ENCODE measurements at regions not wholly inside any gene's neighbourhood (a gene's known extent, or its start where the extent isn't known, plus 50 kb on each side); places are given as distances from the start of the nearest gene placed in this dataset.
A peak's percentile ranks its signal among the peaks of the same experiment; 100 is the strongest.

GRCh38 chr4:45578874-45579273 lies 545.0 kb downstream of the GABRG1 start:
- H3K27ac ChIP-seq = no peak overlapping the region
- no peak for TF ChIP-seq CTCF (conservative IDR thresholded peaks at IDR 0.05)
- TF ChIP-seq ZFX (IDR thresholded peaks at IDR 0.05) = no peak

GRCh38 chr4:45576275-45576674 lies 547.6 kb downstream of the GABRG1 start:
- H3K27ac ChIP-seq = no peak overlapping the region
- no peak for TF ChIP-seq ZFX (IDR thresholded peaks at IDR 0.05)
- no peak for TF ChIP-seq CTCF (conservative IDR thresholded peaks at IDR 0.05)

DNA sequence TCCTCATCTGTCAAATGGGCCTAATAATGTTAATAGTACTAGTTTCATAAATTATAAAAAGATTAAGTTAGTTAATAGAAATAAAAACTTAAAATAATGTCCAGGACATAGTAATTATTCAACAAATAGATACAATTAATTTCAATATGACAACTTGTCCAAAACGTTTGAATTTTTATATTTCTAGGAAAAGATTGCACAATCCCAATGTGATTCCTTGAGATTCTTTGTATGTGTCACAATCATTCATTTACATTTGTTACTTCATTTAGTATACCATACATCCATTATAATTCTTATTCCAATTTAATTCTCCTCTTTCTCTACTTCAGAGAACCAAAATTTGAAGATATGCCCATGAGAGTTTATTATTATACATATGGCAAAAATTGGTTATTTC lies 554.2 kb downstream of the GABRG1 start:
- TF ChIP-seq ZFX (IDR thresholded peaks at IDR 0.05) = no peak
- TF ChIP-seq CTCF (conservative IDR thresholded peaks at IDR 0.05) = no peak
- no peak overlapping the region for H3K27ac ChIP-seq

DNA sequence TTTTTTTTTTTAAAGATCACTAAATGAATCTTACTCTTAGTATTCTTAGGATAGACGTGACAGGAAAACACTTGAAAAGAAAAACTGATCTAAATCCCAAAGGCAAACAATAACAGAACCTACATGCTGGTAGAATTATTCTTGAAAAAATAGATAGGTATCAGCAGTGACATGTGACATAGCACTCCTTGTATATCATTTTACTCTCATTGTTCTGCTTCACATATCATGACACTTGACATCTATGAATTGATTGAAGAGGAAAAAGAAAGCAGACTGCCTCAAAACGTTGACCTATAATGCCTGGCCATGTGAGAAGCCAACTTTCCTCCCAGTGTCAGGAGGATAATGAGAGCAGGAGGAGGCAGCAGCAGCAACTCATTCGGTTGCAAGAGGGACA lies 555.2 kb downstream of the GABRG1 start:
- TF ChIP-seq CTCF (conservative IDR thresholded peaks at IDR 0.05) = no peak
- TF ChIP-seq ZFX (IDR thresholded peaks at IDR 0.05) = no peak
- no peak overlapping the region for H3K27ac ChIP-seq

DNA sequence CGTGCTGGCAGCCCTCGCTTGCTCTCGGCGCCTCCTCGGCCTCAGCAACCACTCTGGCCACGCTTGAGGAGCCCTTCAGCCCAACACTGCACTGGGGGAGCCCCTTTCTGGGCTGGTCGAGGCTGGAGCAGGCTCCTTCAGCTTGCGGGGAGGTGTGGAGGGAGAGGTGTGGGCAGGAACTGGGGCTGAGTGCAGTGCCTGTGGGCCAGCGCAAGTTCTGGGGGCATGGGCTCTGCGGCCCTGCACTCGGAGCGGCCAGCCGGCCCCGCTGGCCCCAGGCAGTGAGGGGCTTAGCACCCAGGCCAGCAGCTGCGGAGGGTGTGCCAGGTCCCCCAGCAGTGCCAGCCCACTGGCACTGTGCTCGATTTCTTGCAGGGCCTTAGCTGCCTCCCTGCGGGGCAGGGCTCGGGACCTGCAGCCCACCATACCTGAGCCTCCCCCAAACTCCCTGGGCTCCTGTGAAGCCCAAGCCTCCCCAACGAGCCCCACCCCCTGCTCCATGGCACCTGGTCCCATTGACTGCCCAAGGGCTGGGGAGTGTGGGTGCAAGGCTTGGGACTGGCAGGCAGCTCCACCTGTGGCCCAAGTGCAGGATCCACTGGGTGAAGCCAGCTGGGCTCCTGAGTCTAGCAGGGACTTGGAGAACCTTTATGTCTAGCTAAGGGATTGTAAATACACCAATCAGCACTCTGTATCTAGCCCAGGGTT lies 556.8 kb downstream of the GABRG1 start:
- TF ChIP-seq ZFX (IDR thresholded peaks at IDR 0.05) = no peak
- no peak for TF ChIP-seq CTCF (conservative IDR thresholded peaks at IDR 0.05)
- no peak overlapping the region for H3K27ac ChIP-seq

GRCh38 chr4:45554423-45554822 lies 569.4 kb downstream of the GABRG1 start:
- TF ChIP-seq CTCF (conservative IDR thresholded peaks at IDR 0.05) (no peak), ZFX (IDR thresholded peaks at IDR 0.05) (no peak)

DNA sequence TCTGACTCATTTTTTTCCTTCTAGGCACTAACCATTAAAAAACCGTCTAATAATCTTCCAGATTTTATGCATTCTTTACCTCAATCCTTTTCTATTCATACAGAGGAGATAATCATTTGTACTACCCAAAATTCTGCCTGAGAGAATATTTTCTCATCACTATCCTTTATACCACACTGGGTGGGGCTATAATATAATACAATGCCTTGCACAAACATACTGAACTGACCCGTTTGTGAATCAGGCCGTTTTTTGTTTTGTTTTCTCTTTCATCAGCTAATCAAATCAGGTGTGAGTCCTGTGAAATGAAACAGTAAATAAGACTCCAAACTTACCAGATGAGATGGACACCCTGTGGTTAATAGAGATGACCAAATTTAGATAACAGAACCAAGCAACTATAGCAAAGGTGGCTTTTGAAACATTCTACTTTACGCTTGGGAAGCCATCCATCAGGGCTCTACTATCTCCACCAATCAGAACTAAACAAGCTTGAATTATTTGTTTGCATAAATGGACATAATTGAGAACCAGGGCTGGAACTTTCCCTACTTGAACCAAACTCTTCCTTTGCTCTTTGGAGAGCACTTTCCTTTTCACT lies 573.0 kb downstream of the GABRG1 start:
- no peak overlapping the region for H3K27ac ChIP-seq
- TF ChIP-seq CTCF (conservative IDR thresholded peaks at IDR 0.05) (peak; percentile 28), ZFX (IDR thresholded peaks at IDR 0.05) (no peak)

More at GRCh38 chr4:45554423-45554822, 569.4 kb downstream of the GABRG1 start:
- H3K27ac ChIP-seq = no peak overlapping the region
